Activated CD8-positive, alpha-beta memory T cell treated with anti-CD3 and anti-CD28 coated beads, Interleukin-2, amount 50 U/mL, for 1 hour (primary cell): ENCODE measurements at regions not wholly inside any gene's neighbourhood (a gene's known extent, or its start where the extent isn't known, plus 50 kb on each side); places are given as distances from the start of the nearest gene placed in this dataset.
"Not testable (repeated sequence)": the region's sequence is repeated elsewhere in the genome, so short reads cannot be mapped to it uniquely, and the experiment has no call there.

Experiments used
- DNase-seq: peaks from one replicate; pipeline ENCODE4 v3.0.0-alpha.2; 2020; ENCODE audit errors: extremely low read depth

DNA sequence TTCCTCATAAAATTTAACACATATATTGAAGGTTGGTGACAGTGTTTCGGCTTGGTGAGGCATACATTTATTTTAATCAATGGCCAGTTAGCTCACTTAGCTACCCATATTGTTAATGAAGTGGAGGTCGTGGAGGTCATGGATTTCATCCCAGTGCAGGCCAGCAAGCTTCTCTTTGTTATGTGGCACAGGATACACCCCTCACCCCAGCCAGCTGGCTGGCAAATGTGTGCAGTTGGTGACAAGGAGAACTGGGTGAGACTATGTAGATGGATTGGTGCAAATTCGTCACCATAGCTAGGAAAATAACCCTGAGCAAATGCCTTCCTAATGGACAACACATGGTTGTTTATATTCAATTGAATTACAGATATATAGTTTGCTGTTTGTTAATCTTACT is 50.5 kb upstream of the FOXP2 start:
- no peak for DNase-seq

GRCh38 chr7:114363292-114363691 is 51.3 kb upstream of the FOXP2 start:
- no peak for DNase-seq

DNA sequence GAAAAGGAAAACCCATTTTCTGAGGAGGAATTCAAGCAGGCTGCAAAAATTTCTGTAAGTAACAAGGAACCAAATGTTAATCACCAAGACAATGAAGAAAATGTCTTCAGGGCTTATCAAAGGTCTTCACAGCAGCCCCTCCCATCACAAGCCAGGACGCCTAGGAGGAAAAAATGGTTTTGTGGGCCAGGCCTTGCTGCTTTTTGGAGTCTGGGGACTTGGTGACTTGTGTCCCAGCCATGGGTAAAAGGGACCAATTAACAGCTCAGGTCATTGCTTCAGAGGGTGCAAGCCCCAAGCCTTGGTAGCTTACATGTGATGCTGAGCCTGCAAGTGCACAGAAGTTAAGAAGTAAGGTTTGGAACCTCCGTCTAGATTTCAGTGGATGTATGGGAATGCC is 55.7 kb upstream of the FOXP2 start:
- no peak for DNase-seq

DNA sequence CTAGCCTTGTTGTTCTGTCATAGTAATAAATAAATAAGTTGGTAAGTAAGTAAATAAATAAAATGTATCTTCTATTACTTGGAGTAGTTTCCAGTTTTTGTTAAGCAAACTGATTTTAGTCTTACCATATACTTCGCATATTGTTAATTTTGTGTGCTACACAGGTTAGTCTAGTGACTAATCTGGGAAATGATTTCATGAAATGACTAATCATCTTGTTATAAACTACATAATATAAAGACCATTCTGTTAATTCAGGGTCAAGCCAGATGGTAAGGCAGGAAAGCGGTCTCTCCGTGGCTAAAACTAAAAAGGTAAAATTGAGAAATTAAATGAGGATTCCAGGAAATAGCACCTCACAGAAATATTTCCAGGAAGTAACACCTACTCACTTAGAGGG is 58.5 kb upstream of the FOXP2 start:
- DNase-seq: no peak

DNA sequence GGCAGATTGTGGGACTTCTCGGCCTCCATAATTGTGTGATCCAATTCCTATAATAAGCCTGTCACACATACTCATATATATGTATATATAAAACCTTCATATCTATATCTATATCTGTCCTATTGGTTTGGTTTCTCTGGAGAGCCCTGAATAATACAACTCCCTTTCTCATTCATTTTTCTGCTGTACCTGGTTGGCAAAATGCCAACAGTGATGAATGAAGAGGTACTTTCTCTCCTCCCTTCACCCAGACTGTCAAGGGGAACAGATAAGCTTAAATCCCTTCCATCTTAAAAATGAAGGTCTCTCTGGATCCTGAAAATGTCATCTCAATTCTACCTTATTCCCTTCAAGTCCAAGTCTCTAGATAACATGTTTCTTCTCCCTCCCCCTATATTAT is 60.3 kb upstream of the FOXP2 start:
- no peak for DNase-seq

- DNase-seq: no peak
Measured at GRCh38 chr7:114345494-114345893, 69.1 kb upstream of the FOXP2 start.

GRCh38 chr7:114343949-114344708 is 70.5 kb upstream of the FOXP2 start:
- DNase-seq: no peak

- DNase-seq: no peak
Measured at GRCh38 chr7:114342431-114343179, 72.0 kb upstream of the FOXP2 start.

DNA sequence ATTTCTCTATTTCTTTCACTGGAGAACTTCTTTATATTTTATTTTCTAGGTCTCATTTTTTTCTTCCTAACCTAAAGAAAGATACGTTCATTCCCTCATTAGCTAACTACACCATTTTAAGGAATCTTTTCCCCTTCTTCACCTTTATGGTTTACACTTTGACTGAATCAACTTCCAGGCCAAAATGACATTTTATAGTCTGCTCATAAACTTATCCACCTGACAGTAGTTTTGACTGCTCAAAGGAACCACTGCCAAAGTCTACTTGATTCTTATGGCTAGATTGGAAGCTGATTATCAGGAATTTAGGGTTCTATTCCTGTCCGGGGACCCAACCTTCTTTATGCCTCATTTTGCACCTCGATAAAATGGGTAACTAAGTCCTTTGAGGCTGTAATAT is 73.0 kb upstream of the FOXP2 start:
- DNase-seq: no peak

DNA sequence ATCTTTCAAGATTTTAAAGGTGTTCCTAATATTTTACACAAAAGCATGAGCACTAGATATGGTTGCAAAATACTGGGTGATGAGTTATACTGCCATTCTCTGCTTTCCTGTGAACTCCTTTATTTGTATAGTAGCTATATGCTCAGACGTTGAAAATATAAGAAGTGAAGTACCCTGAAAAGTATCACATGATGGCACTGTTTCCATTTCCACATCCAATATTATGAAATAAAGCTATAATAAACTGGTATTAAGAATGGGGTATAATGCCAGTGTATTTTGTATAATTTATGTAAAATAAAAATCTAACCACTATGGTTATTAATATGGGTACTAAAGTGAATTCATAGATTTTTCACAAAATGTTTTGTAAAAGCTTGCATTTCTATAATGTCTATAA is 79.6 kb upstream of the FOXP2 start:
- no peak for DNase-seq

GRCh38 chr7:114329458-114329857 is 85.2 kb upstream of the FOXP2 start:
- DNase-seq: not testable (repeated sequence)

DNA sequence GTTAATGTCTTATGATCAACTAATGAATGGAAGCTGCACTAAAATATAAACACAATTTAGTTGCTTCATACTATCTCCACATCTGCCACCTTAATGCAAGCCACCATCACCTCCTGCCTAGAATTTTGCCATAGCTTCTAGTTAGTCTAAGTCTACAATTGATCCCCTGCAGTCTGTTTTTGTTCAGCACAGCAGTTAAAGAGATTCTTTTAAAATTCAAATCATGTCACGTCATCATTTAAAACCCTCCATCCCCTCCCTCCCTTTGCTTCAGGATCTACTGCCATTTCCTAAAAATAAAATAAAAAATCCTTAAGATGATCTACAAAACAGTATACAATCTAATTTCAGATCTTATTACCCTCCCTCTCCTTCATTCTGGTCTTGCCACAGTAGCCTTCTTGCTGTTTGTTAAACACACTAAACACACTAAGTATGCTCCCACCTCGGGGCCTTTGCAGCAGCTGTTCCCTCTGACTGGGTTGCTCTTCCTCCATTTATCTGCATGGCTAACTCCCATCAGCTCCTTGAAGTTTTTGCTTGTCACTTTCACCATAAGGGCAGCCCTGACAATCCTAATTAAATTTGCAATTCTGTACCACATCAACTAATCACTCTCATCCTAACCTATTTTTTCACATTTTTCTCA is 97.0 kb upstream of the FOXP2 start:
- no peak for DNase-seq

- DNase-seq: no peak
Measured at GRCh38 chr7:114312649-114313048, 102.0 kb upstream of the FOXP2 start.

- DNase-seq: no peak
Measured at GRCh38 chr7:114310345-114311110, 104.1 kb upstream of the FOXP2 start.

DNA sequence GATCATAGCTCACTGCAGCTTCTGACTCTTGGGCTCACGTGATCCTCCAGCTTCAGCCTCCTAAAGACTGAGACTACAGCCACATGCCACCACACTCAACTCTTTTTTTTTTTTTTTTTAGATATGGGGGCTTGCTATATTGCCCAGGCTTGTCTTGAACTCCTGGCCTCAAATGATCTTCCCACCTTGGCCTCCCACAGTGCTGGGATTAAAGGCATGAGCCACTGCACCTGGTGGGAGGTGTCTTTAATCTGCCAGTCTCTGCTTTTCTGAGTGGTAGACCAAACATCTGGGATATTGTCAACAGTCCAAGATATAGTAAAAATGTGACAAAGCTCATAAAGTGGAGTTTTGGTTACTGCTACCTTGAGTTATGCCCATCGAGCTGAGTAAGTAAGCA is 104.9 kb upstream of the FOXP2 start:
- no peak for DNase-seq

GRCh38 chr7:114303301-114303700 is 111.3 kb upstream of the FOXP2 start:
- DNase-seq: no peak

GRCh38 chr7:114302858-114303257 is 111.8 kb upstream of the FOXP2 start:
- DNase-seq: no peak

DNA sequence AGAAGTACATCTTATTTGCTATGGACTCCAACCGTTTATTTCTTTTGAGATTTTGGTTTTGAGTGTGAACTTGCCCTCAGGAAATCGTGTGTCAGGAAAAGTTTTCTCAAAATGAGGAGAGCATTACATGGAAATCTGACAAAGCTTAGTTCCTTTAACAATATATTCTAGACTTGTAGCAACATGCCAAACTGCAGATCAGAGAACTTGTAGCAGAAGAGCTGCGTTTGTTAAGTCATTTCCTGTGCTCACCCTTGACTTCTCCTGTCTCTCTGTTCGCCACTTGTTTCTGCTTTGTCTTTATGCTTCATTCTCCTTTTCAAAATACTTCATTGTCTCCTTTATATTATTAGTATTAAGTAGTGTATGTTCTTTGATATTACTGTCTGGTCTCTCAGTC is 116.6 kb upstream of the FOXP2 start:
- DNase-seq: no peak

- DNase-seq: no peak
Measured at GRCh38 chr7:114297121-114297520, 117.5 kb upstream of the FOXP2 start.

- DNase-seq: no peak
Measured at GRCh38 chr7:114295522-114295921, 119.1 kb upstream of the FOXP2 start.

DNA sequence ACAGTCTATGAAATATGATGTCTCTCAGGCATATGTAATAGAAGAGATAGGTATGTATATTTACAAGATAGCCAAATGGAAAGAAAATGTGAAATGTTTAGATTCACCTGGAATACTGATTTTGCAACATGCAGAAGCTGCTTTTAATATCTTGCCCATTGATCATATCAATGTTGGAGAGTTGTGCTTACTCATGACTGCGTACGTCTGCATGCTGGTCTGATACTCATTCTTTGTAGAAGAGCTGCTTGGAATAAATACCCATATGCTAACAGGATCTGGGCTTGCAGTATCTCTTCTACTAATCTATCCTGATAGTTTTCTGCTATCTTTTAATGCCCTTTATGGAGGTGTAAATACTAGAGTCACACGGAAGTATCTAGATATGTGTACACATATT is 120.6 kb upstream of the FOXP2 start:
- no peak for DNase-seq
